SU-DHL-6 (cell line): ENCODE measurements at regions not wholly inside any gene's neighbourhood (a gene's known extent, or its start where the extent isn't known, plus 50 kb on each side); places are given as distances from the start of the nearest gene placed in this dataset.

Experiments
- H2AFZ ChIP-seq: fragments of 200-600 bp; sonication (generic); 2 replicates; pipeline ENCODE4 v1.6.1; 2014; ENCODE audit warnings: low read depth, mild to moderate bottlenecking, moderate library complexity, mixed read lengths, antibody characterized with exemption, low read length; ENCODE audit not compliant: severe bottlenecking
- H3F3A ChIP-seq: fragments of 200-600 bp; shearing (Covaris generic); 2 replicates; pipeline ENCODE4 v1.6.0; 2016; ENCODE audit warnings: antibody characterized with exemption, mild to moderate bottlenecking; ENCODE audit not compliant: insufficient read depth
- H3K27ac ChIP-seq: fragments of 200-600 bp; sonication (generic); 2 replicates; pipeline ENCODE4 v1.5.1; 2016; ENCODE audit warnings: low read depth, mild to moderate bottlenecking, low read length, moderate library complexity, mixed read lengths
- H3K27me3 ChIP-seq: fragments of 200-600 bp; sonication (generic), shearing (Covaris generic); 2 replicates; pipeline ENCODE4 v1.6.0; 2014; ENCODE audit warnings: mild to moderate bottlenecking, low read length
- H3K36me3 ChIP-seq: fragments of 200-600 bp; sonication (generic); 2 replicates; pipeline ENCODE4 v1.6.1; 2014; ENCODE audit warnings: mild to moderate bottlenecking, low read length, mixed read lengths
- H3K4me2 ChIP-seq: fragments of 300-600, 200-600 bp; shearing (Covaris generic), sonication (generic); 2 replicates; pipeline ENCODE4 v1.6.0; 2014; ENCODE audit warnings: low read length, low read depth, mild to moderate bottlenecking; ENCODE audit not compliant: poor library complexity, severe bottlenecking
- H3K4me3 ChIP-seq: fragments of 200-600 bp; sonication (generic); 2 replicates; pipeline ENCODE4 v1.5.1; 2014; ENCODE audit warnings: antibody characterized with exemption, low read length, mild to moderate bottlenecking, mixed read lengths; ENCODE audit not compliant: insufficient read depth, poor library complexity, severe bottlenecking
- H3K79me2 ChIP-seq: fragments of 200-600 bp; sonication (generic); 2 replicates; pipeline ENCODE4 v1.6.1; 2014; ENCODE audit warnings: mild to moderate bottlenecking, low read length, moderate library complexity; ENCODE audit not compliant: insufficient read depth
- H3K9ac ChIP-seq: fragments of 200-600 bp; sonication (generic); 2 replicates; pipeline ENCODE4 v1.7.0; 2014; ENCODE audit warnings: mild to moderate bottlenecking, low read length
- H3K9me2 ChIP-seq: fragments of 200-600 bp; sonication (generic); replicated peaks from 2 replicates; pipeline ENCODE4 v1.6.1; 2014; ENCODE audit warnings: low read length; ENCODE audit not compliant: insufficient read depth
- H3K9me3 ChIP-seq: fragments of 200-600 bp; sonication (generic); 2 replicates; pipeline ENCODE4 v1.6.1; 2014; ENCODE audit warnings: low read length, mixed read lengths; ENCODE audit not compliant: insufficient read depth
- H4K20me1 ChIP-seq: fragments of 200-600 bp; sonication (generic); 2 replicates; pipeline ENCODE4 v1.6.1; 2014; ENCODE audit warnings: low read depth, mild to moderate bottlenecking, antibody characterized with exemption, low read length, moderate library complexity, mixed read lengths
- CTCF ChIP-seq: fragments of 200-600 bp; sonication (generic); IDR thresholded peaks from one replicate; pipeline ENCODE4 v1.5.1; 2017; ENCODE audit warnings: antibody characterized with exemption, mild to moderate bottlenecking, low read length, moderate library complexity; ENCODE audit not compliant: insufficient read depth, poor library complexity, severe bottlenecking
- EZH2phosphoT487 ChIP-seq: fragments of 200-600 bp; sonication (generic), shearing (Covaris generic); conservative IDR thresholded peaks from 2 replicates; pipeline ENCODE4 v1.6.1; 2018; ENCODE audit warnings: mild to moderate bottlenecking, antibody characterized with exemption, low read length, moderate library complexity, mixed read lengths

DNA sequence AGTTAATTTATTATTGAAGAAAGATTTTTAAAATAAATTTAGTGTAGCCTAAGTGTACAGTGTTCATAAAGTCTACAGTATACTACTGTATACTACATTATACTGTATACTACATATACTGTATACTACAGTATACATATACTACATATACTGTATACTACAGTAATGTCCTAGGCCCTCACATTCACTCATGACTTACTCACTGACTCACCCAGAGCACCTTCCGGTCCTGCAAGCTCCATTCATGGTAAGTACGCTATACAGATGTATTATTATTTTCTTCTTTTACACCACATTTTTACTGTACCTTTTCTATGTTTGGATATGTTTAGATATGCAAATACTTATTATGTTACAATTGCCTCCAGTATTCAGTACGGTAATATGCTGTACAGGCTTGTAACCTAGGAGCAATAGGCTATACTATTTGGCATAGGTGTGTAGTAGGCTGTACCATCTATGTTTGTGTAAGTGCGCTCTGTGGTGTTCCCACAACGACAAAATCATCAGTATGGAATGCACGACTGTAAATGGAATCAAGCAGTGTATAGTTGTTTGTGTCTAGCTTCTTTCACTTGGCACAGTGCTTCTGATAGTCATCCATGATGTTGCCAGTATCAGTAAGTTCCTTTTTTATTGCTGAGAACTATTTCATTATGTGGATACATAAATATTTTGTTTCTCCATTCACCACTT lies 245.7 kb downstream of the MTX2 start:
- Histone ChIP-seq H3K9ac (no peak overlapping the region), H3K36me3 (no peaks in the 10 kb centered on the region), H3K79me2 (no peaks in the 10 kb centered on the region), H2AFZ (no peak overlapping the region), H4K20me1 (no peaks in the 10 kb centered on the region), H3K27me3 (no peaks in the 10 kb centered on the region), H3K27ac (no peak overlapping the region), H3K9me3 (no peaks in the 10 kb centered on the region), H3K9me2 (no peaks in the 10 kb centered on the region), H3F3A (no peaks in the 10 kb centered on the region), H3K4me2 (no peak overlapping the region), H3K4me3 (no peak overlapping the region)
- TF ChIP-seq EZH2phosphoT487 (no peak), CTCF (no peak)

DNA sequence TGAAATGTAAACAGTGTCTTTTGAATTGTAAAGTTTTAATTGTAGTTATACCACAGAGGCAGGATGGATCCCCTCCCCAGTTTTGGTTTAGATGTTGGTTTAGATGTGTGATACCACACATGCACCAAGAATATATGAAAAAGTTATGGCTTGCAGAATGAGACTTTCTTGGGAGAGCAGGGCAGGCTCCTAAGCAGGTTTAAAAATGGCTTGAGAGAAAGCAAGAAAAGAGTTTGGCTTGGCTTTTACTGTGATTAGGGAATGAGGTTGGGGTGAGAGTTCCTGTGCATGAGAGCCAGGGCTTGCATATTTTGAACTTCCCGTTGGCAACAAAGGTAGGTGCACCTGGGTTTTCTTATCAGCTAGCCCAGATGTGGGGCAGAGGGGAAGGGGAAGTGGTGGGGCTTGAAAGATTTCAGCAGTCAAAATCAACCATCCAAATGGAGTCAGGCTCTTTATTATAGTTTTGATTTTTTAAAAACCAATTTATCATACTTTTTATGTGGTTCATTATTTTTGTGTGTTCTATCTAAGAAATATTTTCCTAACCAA lies 246.9 kb downstream of the MTX2 start:
- Histone ChIP-seq H3K9me2 (no peaks in the 10 kb centered on the region), H3K4me3 (no peak overlapping the region), H3K27ac (no peak overlapping the region), H3K79me2 (no peaks in the 10 kb centered on the region), H2AFZ (no peak overlapping the region), H4K20me1 (no peaks in the 10 kb centered on the region), H3K27me3 (no peaks in the 10 kb centered on the region), H3K36me3 (no peaks in the 10 kb centered on the region), H3K9ac (no peak overlapping the region), H3F3A (no peaks in the 10 kb centered on the region), H3K4me2 (no peak overlapping the region), H3K9me3 (no peaks in the 10 kb centered on the region)
- TF ChIP-seq EZH2phosphoT487 (no peak), CTCF (no peak)

DNA sequence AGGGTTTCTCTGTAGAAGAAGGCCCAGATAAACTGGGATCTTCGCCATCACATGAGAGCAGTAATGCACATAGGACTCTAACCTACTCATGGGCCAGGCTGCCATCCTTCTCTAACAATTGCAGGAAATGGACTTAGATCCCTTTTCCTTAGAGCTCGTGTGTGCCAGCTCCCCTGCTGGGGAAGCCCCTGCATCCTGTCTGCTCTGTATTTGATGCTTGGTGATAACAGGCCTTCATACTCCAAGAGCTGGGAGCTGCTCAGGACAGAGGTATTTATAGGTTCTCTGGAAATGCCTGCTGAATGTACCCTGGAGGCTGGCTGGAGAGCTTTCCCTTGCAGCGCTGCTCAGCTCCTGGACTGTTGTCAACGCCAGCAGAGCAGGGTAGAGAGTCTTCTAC lies 249.6 kb downstream of the MTX2 start:
- Histone ChIP-seq H3K79me2 (no peaks in the 10 kb centered on the region), H3K27ac (no peak overlapping the region), H3K4me3 (no peak overlapping the region), H4K20me1 (no peaks in the 10 kb centered on the region), H3K4me2 (no peak overlapping the region), H3F3A (no peaks in the 10 kb centered on the region), H3K36me3 (no peaks in the 10 kb centered on the region), H3K9ac (no peak overlapping the region), H3K9me2 (no peaks in the 10 kb centered on the region), H2AFZ (no peak overlapping the region), H3K27me3 (no peaks in the 10 kb centered on the region), H3K9me3 (no peaks in the 10 kb centered on the region)
- TF ChIP-seq CTCF (no peak), EZH2phosphoT487 (no peak)
